Cardiac muscle cell (in vitro differentiated cells and primary cell): ENCODE measurements at regions not wholly inside any gene's neighbourhood (a gene's known extent, or its start where the extent isn't known, plus 50 kb on each side); places are given as distances from the start of the nearest gene placed in this dataset.
"Not testable (repeated sequence)": the region's sequence is repeated elsewhere in the genome, so short reads cannot be mapped to it uniquely, and the experiment has no call there.

ENCODE experiments used
- DNase-seq, 2 donors: peaks; one replicate each; pipeline versions ENCODE4 v3.0.0 to v3.0.0-alpha.2; 2010 to 2017; ENCODE audit warnings: low read depth in 1 of 2, low spot score in 1 of 2
- H3K27ac ChIP-seq: fragments of 200-600 bp; sonication (generic); 2 replicates; pipeline ENCODE4 v1.5.1; 2016
- H3K27me3 ChIP-seq: fragments of 200-600 bp; sonication (generic); 2 replicates; pipeline ENCODE4 v1.6.0; 2016; ENCODE audit warnings: control low read depth
- H3K36me3 ChIP-seq: fragments of 200-600 bp; sonication (generic); 2 replicates; pipeline ENCODE4 v1.5.1; 2016; ENCODE audit warnings: control low read depth
- H3K4me1 ChIP-seq: fragments of 200-600 bp; sonication (generic); 2 replicates; pipeline ENCODE4 v1.8.1; 2017; ENCODE audit warnings: low read depth, mild to moderate bottlenecking, mixed run types
- H3K4me3 ChIP-seq: fragments of 200-600 bp; sonication (generic); 2 replicates; pipeline ENCODE4 v1.5.1; 2016; ENCODE audit warnings: mild to moderate bottlenecking
- H3K9me3 ChIP-seq: fragments of 200-600 bp; sonication (generic); 2 replicates; pipeline ENCODE4 v1.5.1; 2017; ENCODE audit warnings: low read depth, mild to moderate bottlenecking, control low read depth
- TF ChIP-seq, protein P1 (sequence below): IDR thresholded peaks from 2 replicates; pipeline ENCODE4 v1.5.1; 2012; ENCODE audit warnings: low read depth, mild to moderate bottlenecking, low read length

DNA sequence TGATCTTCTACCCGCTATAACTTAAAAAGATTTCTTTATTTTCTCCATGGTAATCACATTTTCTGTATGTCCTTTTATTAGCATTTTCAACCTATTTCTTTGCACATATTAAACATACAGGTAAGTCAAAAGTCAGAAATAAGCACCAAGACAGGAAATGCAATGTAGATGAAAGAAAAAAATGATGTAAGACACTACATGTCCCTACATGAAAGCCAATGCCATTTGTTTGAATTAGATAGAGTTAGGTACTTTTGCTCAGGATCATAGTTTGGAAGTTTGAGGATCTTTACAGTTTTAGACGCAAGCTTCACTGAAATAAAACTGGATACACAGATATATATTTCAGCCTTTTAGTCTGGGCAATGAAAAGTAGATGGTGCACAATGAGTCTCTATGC is 453.1 kb upstream of the MEF2C start:
- no peak for DNase-seq
- Histone ChIP-seq H3K27me3 (no peaks in the 10 kb centered on the region), H3K4me3 (no peak overlapping the region), H3K36me3 (no peaks in the 10 kb centered on the region), H3K9me3 (no peaks in the 10 kb centered on the region), H3K27ac (no peak overlapping the region), H3K4me1 (no peaks in the 10 kb centered on the region)
- TF ChIP-seq, protein P1, sequence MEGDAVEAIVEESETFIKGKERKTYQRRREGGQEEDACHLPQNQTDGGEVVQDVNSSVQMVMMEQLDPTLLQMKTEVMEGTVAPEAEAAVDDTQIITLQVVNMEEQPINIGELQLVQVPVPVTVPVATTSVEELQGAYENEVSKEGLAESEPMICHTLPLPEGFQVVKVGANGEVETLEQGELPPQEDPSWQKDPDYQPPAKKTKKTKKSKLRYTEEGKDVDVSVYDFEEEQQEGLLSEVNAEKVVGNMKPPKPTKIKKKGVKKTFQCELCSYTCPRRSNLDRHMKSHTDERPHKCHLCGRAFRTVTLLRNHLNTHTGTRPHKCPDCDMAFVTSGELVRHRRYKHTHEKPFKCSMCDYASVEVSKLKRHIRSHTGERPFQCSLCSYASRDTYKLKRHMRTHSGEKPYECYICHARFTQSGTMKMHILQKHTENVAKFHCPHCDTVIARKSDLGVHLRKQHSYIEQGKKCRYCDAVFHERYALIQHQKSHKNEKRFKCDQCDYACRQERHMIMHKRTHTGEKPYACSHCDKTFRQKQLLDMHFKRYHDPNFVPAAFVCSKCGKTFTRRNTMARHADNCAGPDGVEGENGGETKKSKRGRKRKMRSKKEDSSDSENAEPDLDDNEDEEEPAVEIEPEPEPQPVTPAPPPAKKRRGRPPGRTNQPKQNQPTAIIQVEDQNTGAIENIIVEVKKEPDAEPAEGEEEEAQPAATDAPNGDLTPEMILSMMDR = no peak

DNA sequence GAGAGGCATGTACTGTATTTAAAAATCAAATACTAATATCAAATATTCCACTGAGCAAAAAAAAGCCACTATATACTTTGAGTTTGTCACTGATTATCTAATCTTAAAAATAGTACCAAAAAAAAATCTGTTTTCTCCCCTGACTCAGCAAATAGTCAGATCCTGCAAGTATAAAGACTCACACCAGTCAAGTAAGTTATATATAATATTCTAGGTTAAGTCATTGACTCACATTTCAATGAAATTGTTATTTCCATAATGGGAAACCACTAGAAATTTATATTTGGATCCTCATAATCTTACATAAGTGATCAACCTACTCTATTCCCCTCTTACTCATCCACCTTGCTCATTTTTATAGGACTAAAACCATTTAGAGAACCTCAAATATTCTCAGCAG is 447.2 kb upstream of the MEF2C start:
- no peak overlapping the region for H3K27ac ChIP-seq

DNA sequence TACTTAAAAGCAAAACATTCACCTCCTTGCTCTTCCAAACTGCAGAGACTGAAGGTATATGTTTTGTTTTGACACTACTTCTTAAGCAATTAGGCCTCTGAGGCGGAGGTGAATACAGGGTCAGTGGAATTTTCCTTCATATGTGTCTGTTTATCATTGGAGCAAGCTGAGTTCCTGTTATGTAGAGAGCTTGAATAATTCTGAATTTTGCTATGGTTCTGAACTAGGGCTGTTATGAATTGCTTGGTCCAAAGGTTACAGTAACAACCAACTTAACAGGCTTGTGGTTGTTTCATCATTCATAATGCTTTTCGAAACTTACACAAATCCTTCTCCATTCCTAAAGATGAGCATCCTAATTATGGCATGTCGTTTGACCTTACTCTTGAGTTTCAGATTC is 444.6 kb upstream of the MEF2C start:
- H3K27me3 ChIP-seq = no peaks in the 10 kb centered on the region
- H3K36me3 ChIP-seq = no peaks in the 10 kb centered on the region
- H3K4me1 ChIP-seq = no peaks in the 10 kb centered on the region
- no peak overlapping the region for H3K27ac ChIP-seq
- TF ChIP-seq, protein P1 = no peak
- H3K9me3 ChIP-seq = no peaks in the 10 kb centered on the region
- no peak for DNase-seq
- no peak overlapping the region for H3K4me3 ChIP-seq

More for the DNA sequence above, 447.2 kb upstream of the MEF2C start:
- no peaks in the 10 kb centered on the region for H3K4me1 ChIP-seq
- H3K9me3 ChIP-seq = no peaks in the 10 kb centered on the region
- no peak for DNase-seq
- H3K27me3 ChIP-seq = no peaks in the 10 kb centered on the region
- no peak overlapping the region for H3K4me3 ChIP-seq
- H3K36me3 ChIP-seq = no peaks in the 10 kb centered on the region
- TF ChIP-seq, protein P1 = no peak

DNA sequence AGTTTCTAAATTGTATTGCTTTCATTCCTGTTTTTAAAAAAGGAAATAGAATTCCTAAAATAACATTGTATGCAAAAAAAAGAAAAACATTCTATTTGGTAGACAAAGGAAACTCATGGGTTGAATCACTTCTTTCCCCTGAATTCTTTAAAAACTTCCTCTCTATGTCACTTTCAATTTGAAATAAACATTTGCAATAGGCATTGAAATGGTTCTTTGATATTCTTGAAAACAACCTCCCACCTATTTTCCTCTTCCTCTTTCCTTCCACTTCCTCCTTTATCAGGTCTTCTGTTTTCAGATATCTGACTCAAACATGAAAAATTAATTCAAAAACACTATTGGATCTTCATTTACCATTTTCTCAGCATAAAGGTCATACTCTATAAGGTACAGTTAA is 442.0 kb upstream of the MEF2C start:
- H3K27ac ChIP-seq = no peak overlapping the region
- no peak overlapping the region for H3K4me3 ChIP-seq
- no peaks in the 10 kb centered on the region for H3K9me3 ChIP-seq
- no peaks in the 10 kb centered on the region for H3K27me3 ChIP-seq
- no peaks in the 10 kb centered on the region for H3K36me3 ChIP-seq
- TF ChIP-seq, protein P1 = no peak
- no peak for DNase-seq
- H3K4me1 ChIP-seq = no peaks in the 10 kb centered on the region

DNA sequence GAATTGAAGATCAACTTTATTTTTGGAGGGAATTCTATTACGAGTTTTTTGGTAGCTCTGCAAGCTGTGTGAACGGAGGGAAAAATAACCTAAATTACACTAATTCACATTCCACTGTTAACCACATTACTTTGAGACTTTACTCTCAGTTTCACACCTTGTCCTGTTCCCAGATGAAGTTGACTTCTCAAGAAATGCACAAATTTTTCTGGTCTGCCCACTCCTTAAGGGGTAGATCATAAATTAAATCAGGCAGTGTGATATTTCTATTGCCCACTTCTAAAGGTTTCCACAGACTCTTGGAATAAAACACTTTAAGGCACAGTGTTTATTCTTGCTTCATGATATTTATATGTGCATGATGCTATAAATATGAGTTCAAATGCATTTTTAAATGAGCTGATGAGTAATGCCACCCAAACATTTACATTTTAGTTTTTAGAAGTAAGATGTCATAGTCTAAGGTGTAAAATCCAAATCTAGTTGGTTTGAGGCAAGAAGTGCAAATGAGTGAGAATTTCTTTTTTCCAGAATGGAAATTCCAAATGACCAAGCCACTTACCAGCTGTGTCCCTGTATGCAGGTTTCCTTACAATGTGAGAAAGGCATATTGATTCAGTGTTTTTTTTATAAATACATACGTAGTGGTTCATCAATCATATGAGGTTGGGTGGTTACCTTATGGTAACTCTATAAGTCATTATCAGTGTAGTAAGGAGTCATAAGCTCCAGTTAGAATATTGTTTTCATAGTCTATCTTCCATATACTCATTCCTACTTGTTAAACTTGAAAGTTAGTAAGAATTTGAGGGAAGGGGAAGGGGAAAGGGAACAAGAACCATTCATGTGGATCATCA is 437.7 kb upstream of the MEF2C start:
- no peaks in the 10 kb centered on the region for H3K36me3 ChIP-seq
- DNase-seq = no peak
- no peak overlapping the region for H3K27ac ChIP-seq
- H3K4me1 ChIP-seq = no peaks in the 10 kb centered on the region
- no peaks in the 10 kb centered on the region for H3K9me3 ChIP-seq
- TF ChIP-seq, protein P1 = no peak
- no peak overlapping the region for H3K4me3 ChIP-seq
- no peaks in the 10 kb centered on the region for H3K27me3 ChIP-seq

DNA sequence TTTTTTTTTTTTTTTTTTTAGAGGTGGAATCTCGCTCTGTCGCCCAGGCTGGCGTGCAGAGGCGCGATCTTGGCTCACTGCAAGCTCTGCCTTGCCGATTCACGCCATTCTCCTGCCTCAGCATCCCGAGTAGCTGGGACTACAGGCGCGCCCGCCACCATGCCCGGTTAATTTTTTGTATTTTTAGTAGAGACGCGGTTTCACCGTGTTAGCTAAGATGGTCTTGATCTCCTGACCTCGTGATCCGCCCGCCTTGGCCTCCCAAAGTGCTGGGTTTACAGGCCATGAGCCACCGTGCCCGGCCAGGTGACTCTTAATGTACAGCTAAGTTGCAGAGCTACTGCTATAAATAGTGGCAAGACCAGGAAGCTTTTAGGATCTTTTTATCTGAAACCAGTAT is 434.9 kb upstream of the MEF2C start:
- peaks cover 24% of the 10 kb centered on the region for H3K4me1 ChIP-seq
- H3K27me3 ChIP-seq, DNase-seq, H3K4me3 ChIP-seq, H3K27ac ChIP-seq, H3K36me3 ChIP-seq, H3K9me3 ChIP-seq: not testable (repeated sequence)
